PC-9 (cell line): ENCODE measurements at regions not wholly inside any gene's neighbourhood (a gene's known extent, or its start where the extent isn't known, plus 50 kb on each side); places are given as distances from the start of the nearest gene placed in this dataset.
"Not testable (repeated sequence)": the region's sequence is repeated elsewhere in the genome, so short reads cannot be mapped to it uniquely, and the experiment has no call there.

Source experiments
- BruUV-seq: library from RNA; stranded (reverse); fragments of 400-500 nt; replicated peaks from 2 replicates; lab custom pipeline; 2021; lab: Mats Ljungman, UMichigan
- CTCF ChIA-PET: fragments of 300-600 bp; sonication (Branson Sonifier 250); formaldehyde crosslinking; loops from one replicate; lab custom pipeline; 2022; ENCODE audit warnings: antibody characterized with exemption; lab: Charles Lee
- POLR2A ChIA-PET: fragments of 300-600 bp; sonication (Branson Sonifier 250); formaldehyde crosslinking; loops from one replicate; lab custom pipeline; 2022; ENCODE audit warnings: antibody characterized with exemption; ENCODE audit not compliant: unreplicated experiment; lab: Charles Lee
- DNase-seq, 2 experiments: peaks; one replicate each; pipeline versions ENCODE4 v3.0.0 to v3.0.0-alpha.2; 2015 to 2022; ENCODE audit warnings: mixed read lengths in 1 of 2
- H2AFZ ChIP-seq: fragments of 200-600 bp; sonication (generic); 2 replicates; pipeline ENCODE4 v1.8.1; 2017; ENCODE audit warnings: antibody characterized with exemption
- H3F3A ChIP-seq: fragments of 200-600 bp; sonication (generic); 2 replicates; pipeline ENCODE4 v1.8.1; 2017; ENCODE audit warnings: antibody characterized with exemption, mild to moderate bottlenecking, low read depth; ENCODE audit not compliant: insufficient read depth
- H3K27ac ChIP-seq: fragments of 200-600 bp; sonication (generic); 2 replicates; pipeline ENCODE4 v1.6.1; 2016; ENCODE audit warnings: mixed run types
- H3K27me3 ChIP-seq: fragments of 200-600 bp; sonication (generic); 2 replicates; pipeline ENCODE4 v1.6.1; 2016; ENCODE audit warnings: low read depth, mixed run types; ENCODE audit not compliant: insufficient read depth
- H3K36me3 ChIP-seq: fragments of 200-600 bp; sonication (generic); 2 replicates; pipeline ENCODE4 v1.6.1; 2016; ENCODE audit warnings: low read depth, mixed run types
- H3K4me1 ChIP-seq: fragments of 200-600 bp; sonication (generic); replicated peaks from 2 replicates; pipeline ENCODE4 v1.6.1; 2016; ENCODE audit warnings: mixed run types; ENCODE audit not compliant: insufficient read depth
- H3K4me2 ChIP-seq: fragments of 200-600 bp; sonication (generic); 2 replicates; pipeline ENCODE4 v1.6.1; 2017; ENCODE audit warnings: mixed run types
- H3K4me3 ChIP-seq: fragments of 200-600 bp; sonication (generic); 2 replicates; pipeline ENCODE4 v1.6.1; 2016; ENCODE audit warnings: mixed run types
- H3K79me2 ChIP-seq: fragments of 200-600 bp; sonication (generic); 2 replicates; pipeline ENCODE4 v1.6.1; 2017; ENCODE audit warnings: low read depth, mixed run types
- H3K9me2 ChIP-seq: fragments of 200-600 bp; sonication (generic); 2 replicates; pipeline ENCODE4 v1.8.1; 2017; ENCODE audit warnings: mild to moderate bottlenecking; ENCODE audit not compliant: insufficient read depth
- H3K9me3 ChIP-seq: fragments of 200-600 bp; sonication (generic); 2 replicates; pipeline ENCODE4 v1.8.1; 2016; ENCODE audit warnings: low read depth; ENCODE audit not compliant: insufficient read depth
- H4K20me1 ChIP-seq: fragments of 200-600 bp; sonication (generic); 2 replicates; pipeline ENCODE4 v1.8.1; 2017; ENCODE audit not compliant: insufficient read depth
- EZH2 ChIP-seq: fragments of 200-600 bp; sonication (generic); IDR thresholded peaks from 2 replicates; pipeline ENCODE4 v1.8.0; 2017; ENCODE audit warnings: antibody characterized with exemption, low read depth
- intact Hi-C: fragments of 100-400 bp; cut with micrococcal nuclease; formaldehyde crosslinking; loops from one replicate; pipeline ENCODE4 v1.10.0; 2022; ENCODE audit not compliant: unreplicated experiment
- TF ChIP-seq, protein P1 (sequence below): fragments of 200-600 bp; sonication (generic); conservative IDR thresholded peaks from 2 replicates; pipeline ENCODE4 v1.6.1; 2017; ENCODE audit warnings: mixed run types, antibody characterized with exemption, mild to moderate bottlenecking, moderate library complexity

- Histone ChIP-seq H4K20me1 (no peaks in the 10 kb centered on the region), H3K4me1 (no peaks in the 10 kb centered on the region), H3K36me3 (no peaks in the 10 kb centered on the region), H3K79me2 (no peaks in the 10 kb centered on the region), H2AFZ (no peak overlapping the region), H3K4me3 (no peak overlapping the region), H3K9me3 (no peaks in the 10 kb centered on the region), H3K27me3 (peaks cover 40% of the 10 kb centered on the region; the same call in 1 of the 2 replicates), H3F3A (no peaks in the 10 kb centered on the region), H3K27ac (no peak overlapping the region), H3K4me2 (no peak overlapping the region), H3K9me2 (no peaks in the 10 kb centered on the region)
- BruUV-seq, result no TSS peak
- no peak for DNase-seq
- ChIA-PET POLR2A (no interaction called here), CTCF (no interaction called here)
- intact Hi-C loops, result no loop called here
- TF ChIP-seq, protein P1, sequence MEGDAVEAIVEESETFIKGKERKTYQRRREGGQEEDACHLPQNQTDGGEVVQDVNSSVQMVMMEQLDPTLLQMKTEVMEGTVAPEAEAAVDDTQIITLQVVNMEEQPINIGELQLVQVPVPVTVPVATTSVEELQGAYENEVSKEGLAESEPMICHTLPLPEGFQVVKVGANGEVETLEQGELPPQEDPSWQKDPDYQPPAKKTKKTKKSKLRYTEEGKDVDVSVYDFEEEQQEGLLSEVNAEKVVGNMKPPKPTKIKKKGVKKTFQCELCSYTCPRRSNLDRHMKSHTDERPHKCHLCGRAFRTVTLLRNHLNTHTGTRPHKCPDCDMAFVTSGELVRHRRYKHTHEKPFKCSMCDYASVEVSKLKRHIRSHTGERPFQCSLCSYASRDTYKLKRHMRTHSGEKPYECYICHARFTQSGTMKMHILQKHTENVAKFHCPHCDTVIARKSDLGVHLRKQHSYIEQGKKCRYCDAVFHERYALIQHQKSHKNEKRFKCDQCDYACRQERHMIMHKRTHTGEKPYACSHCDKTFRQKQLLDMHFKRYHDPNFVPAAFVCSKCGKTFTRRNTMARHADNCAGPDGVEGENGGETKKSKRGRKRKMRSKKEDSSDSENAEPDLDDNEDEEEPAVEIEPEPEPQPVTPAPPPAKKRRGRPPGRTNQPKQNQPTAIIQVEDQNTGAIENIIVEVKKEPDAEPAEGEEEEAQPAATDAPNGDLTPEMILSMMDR, result no peak
- TF ChIP-seq EZH2, result no peak
Measured at GRCh38 chr19:31537136-31537535, 187.9 kb upstream of the TSHZ3 start.

- H3K4me1 ChIP-seq, H3K27ac ChIP-seq, H3F3A ChIP-seq, DNase-seq, H4K20me1 ChIP-seq, CTCF ChIA-PET, POLR2A ChIA-PET, intact Hi-C loops, H3K4me2 ChIP-seq, H3K79me2 ChIP-seq, BruUV-seq, H3K9me3 ChIP-seq, H3K9me2 ChIP-seq, H2AFZ ChIP-seq, H3K4me3 ChIP-seq, H3K36me3 ChIP-seq: not testable (repeated sequence)
- peaks cover 35% of the 10 kb centered on the region; the same call in 1 of the 2 replicates for H3K27me3 ChIP-seq
Measured at GRCh38 chr19:31537902-31538301, 188.7 kb upstream of the TSHZ3 start.

DNA sequence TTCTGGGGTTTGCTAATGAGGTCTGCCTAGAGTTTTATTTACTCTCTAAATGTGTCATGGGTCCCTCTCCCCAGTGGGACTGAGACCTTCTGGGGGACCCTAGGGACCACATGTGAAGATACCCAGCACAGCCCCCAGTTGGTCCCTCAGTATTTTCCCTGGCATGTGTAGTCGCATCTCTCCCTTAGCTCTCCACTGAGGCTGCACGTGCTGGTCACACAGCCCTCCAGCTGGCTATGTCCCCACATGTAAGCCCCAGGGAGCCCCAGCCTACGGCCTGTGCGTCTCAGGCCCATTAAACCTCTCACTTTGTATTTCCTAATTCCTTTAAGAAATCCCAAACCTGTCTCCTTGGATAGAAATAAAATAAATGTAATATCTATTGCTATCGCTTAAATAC is 189.6 kb upstream of the TSHZ3 start:
- no peaks in the 10 kb centered on the region for H3K9me3 ChIP-seq
- H4K20me1 ChIP-seq, result no peaks in the 10 kb centered on the region
- DNase-seq, result no peak
- H3K9me2 ChIP-seq, result no peaks in the 10 kb centered on the region
- H3K36me3 ChIP-seq, result no peaks in the 10 kb centered on the region
- ChIA-PET CTCF (no interaction called here), POLR2A (no interaction called here)
- H3K27ac ChIP-seq, result no peak overlapping the region
- peaks cover 29% of the 10 kb centered on the region; the same call in 1 of the 2 replicates for H3K27me3 ChIP-seq
- BruUV-seq, result no TSS peak
- no peak overlapping the region for H2AFZ ChIP-seq
- no peaks in the 10 kb centered on the region for H3K79me2 ChIP-seq
- no peak overlapping the region for H3K4me3 ChIP-seq
- H3K4me2 ChIP-seq, result no peak overlapping the region
- no peak for TF ChIP-seq EZH2
- TF ChIP-seq, protein P1, result no peak
- no peaks in the 10 kb centered on the region for H3F3A ChIP-seq
- H3K4me1 ChIP-seq, result no peaks in the 10 kb centered on the region
- intact Hi-C loops, result no loop called here

DNA sequence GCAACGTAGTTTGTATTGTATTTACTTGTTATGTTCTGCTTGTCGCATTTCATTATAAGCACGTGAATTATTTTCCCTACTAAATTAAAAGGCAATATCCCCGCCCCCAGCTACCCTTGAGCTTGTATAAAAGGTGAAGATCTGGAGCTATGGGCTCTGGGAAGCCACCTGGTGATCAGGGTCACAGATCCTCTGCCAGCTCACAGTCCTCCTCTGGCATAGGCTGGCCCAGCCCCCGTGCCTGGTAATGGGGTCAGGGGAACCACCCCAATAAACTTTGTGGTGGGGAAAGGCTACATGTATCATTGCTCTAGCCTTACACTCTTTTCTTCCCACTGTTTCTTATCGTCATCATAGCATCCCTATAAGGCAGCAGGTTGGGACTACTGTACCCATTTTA is 190.2 kb upstream of the TSHZ3 start:
- Histone ChIP-seq H3K9me2 (no peaks in the 10 kb centered on the region), H3K27me3 (peaks cover 26% of the 10 kb centered on the region; the same call in 1 of the 2 replicates), H3F3A (no peaks in the 10 kb centered on the region), H3K4me2 (no peak overlapping the region), H3K27ac (no peak overlapping the region), H3K9me3 (no peaks in the 10 kb centered on the region), H3K36me3 (no peaks in the 10 kb centered on the region), H3K4me1 (no peaks in the 10 kb centered on the region), H2AFZ (no peak overlapping the region), H3K79me2 (no peaks in the 10 kb centered on the region), H3K4me3 (no peak overlapping the region), H4K20me1 (no peaks in the 10 kb centered on the region)
- intact Hi-C loops, result no loop called here
- no TSS peak for BruUV-seq
- no peak for TF ChIP-seq EZH2
- TF ChIP-seq, protein P1, result no peak
- CTCF ChIA-PET, result no interaction called here
- DNase-seq, result no peak
- POLR2A ChIA-PET, result no interaction called here
